Adrenal gland (tissue), 9 donors: ENCODE measurements at regions not wholly inside any gene's neighbourhood (a gene's known extent, or its start where the extent isn't known, plus 50 kb on each side); places are given as distances from the start of the nearest gene placed in this dataset.

Source experiments
- DNase-seq, 7 donors: peaks; one replicate each; pipeline ENCODE4 v3.0.0-alpha.2; 2019 to 2020
- H3K27ac ChIP-seq, 5 donors: fragments of 200-600 bp; sonication (generic) in 4 of 5; 1 replicate in 3 of 5; 2 replicates in 2 of 5; pipeline versions ENCODE4 v1.5.1 to v1.8.0; 2016 to 2020; ENCODE audit warnings: mild to moderate bottlenecking in 1 of 5
- H3K27me3 ChIP-seq: fragments of 200-600 bp; 2 replicates; pipeline ENCODE4 v1.8.0; 2021
- H3K36me3 ChIP-seq, 2 donors: fragments of 200-600 bp; replicated peaks in 1 of 2; 1 replicate in 1 of 2; 2 replicates in 1 of 2; pipeline versions ENCODE4 v1.5.1 to v1.8.0; 2018 to 2022
- H3K4me1 ChIP-seq, 2 donors: fragments of 200-600 bp; replicated peaks in 1 of 2; 1 replicate in 1 of 2; 2 replicates in 1 of 2; pipeline versions ENCODE4 v1.5.1 to v1.8.0; 2018 to 2021
- H3K4me3 ChIP-seq, 4 donors: fragments of 200-600 bp; sonication (generic) in 3 of 4; one replicate each; pipeline ENCODE4 v1.5.1; 2016 to 2018
- H3K9me3 ChIP-seq, 3 donors: fragments of 200-600 bp; sonication (generic) in 1 of 3; replicated peaks in 1 of 3; 1 replicate in 2 of 3; 2 replicates in 1 of 3; pipeline versions ENCODE4 v1.5.1 to v1.8.0; 2016 to 2021
- CTCF ChIP-seq, 6 experiments: fragments of 450-650 bp in 4 of 6; fragments of 200-600 bp in 2 of 6; sonication (generic) in 1 of 6; IDR thresholded peaks; 1 replicate in 5 of 6; 2 replicates in 1 of 6; pipeline versions ENCODE4 v1.5.1 to v1.8.0; 2016 to 2021; ENCODE audit warnings: antibody characterized with exemption in 6 of 6, mild to moderate bottlenecking in 2 of 6, moderate library complexity in 1 of 6
- POLR2A ChIP-seq, 2 donors: fragments of 450-650 bp; IDR thresholded peaks; one replicate each; pipeline ENCODE4 v1.6.1; 2017; ENCODE audit warnings: antibody characterized with exemption in 2 of 2, mild to moderate bottlenecking in 2 of 2, moderate library complexity in 1 of 2
- WGBS, 4 donors: extraction: QIAGEN DNeasy Blood & Tissue Kit in 2 of 4; methylation state at CpG; one replicate each; pipeline versions ENCODE4 v1.1.5 to v1.1.7; 2013 to 2017; 5-methylcytosine and 5-hydroxymethylcytosine counted together
- intact Hi-C, 2 donors: fragments of 100-400 bp; cut with DNase I; formaldehyde crosslinking; loops; one replicate each; pipeline versions ENCODE4 v1.14.1 to v1.15.0; 2022 to 2023
- donor health status: healthy with polysubstance abuse.
- donor health status: Bipolar disorder and iron deficiency.
- donor health status: DM: yes; HTN: yes; CAD: no.
- donor health status: DM: no; HTN: no; CAD: no.
- donor health status: DM: no; HTN: no; CAD: no.

DNA sequence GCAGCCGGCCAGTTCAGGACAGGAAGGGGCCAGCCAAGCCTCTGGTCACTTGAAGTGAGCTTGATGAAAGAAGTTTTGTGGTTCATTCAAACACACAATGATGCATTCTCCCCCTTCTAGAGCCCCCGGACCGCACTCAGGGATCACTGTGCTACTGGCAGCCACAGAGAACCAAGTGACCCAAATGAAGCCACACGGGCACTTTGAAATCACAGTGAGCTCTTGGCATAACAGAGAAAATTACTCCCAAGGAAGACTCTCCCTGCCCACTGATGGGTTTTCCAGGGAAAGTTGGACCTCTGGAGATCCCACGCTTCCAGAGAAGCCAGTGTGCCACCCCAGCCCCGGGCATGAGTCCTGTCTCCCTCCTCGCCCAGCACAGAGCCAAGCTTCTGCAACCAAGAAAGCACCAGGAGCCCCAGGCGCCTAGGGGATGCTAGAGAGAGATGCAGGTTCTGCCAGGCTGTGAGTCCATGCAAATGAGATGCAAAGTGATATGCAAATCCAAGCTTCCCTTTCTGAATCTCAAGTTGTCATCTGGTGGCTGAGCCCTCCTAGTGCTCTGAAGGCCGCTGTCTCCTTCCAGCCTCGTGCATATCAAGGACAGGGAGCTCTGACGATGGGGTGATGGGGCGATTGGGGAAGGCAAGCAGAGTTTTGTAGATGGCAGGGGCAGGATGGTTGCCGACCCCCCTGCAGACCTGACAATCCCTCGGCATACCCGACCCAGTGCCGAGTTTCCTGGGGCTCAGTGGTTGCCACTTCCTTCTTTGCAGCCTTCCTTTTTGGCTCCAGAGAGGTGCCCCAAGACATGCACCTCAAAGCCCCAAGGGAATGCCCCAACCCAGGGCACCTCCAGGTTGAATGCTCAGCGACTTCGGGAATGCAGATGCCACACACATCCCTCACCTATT is 59.7 kb upstream of the TNRC6C start:
- no peaks in the 10 kb centered on the region for H3K27me3 ChIP-seq
- no peak overlapping the region for H3K27ac ChIP-seq
- H3K36me3 ChIP-seq, result no peaks in the 10 kb centered on the region
- H3K4me3 ChIP-seq, result no peak overlapping the region
- no peaks in the 10 kb centered on the region for H3K4me1 ChIP-seq
- intact Hi-C loops, result no loop called here
- no peak for TF ChIP-seq CTCF (IDR thresholded peaks at IDR 0.05)
- no peak for TF ChIP-seq POLR2A (IDR thresholded peaks at IDR 0.05)
- DNase-seq, result no peak
- H3K9me3 ChIP-seq, result no peaks in the 10 kb centered on the region
- 70 to 80% (median 73%) methylated on average over 14 to 18 of the region's 18 CpGs for WGBS, 4 donors

- WGBS, 4 donors, result 50 to 77% (median 71%) methylated on average over 7 of the region's 7 CpGs
- no peak overlapping the region for H3K4me3 ChIP-seq
- no peak for TF ChIP-seq CTCF (IDR thresholded peaks at IDR 0.05)
- TF ChIP-seq POLR2A (IDR thresholded peaks at IDR 0.05), result no peak
- no peaks in the 10 kb centered on the region for H3K36me3 ChIP-seq
- H3K9me3 ChIP-seq, result no peaks in the 10 kb centered on the region
- intact Hi-C loops, result no loop called here
- H3K4me1 ChIP-seq, result no peaks in the 10 kb centered on the region
- no peak overlapping the region for H3K27ac ChIP-seq
- no peaks in the 10 kb centered on the region for H3K27me3 ChIP-seq
- DNase-seq, result no peak
Measured at GRCh38 chr17:77899498-77899897, 59.0 kb upstream of the TNRC6C start.

- Histone ChIP-seq H3K4me3 (no peak overlapping the region), H3K27me3 (peaks cover 7% of the 10 kb centered on the region), H3K9me3 (no peaks in the 10 kb centered on the region), H3K4me1 (no peaks in the 10 kb centered on the region), H3K36me3 (no peaks in the 10 kb centered on the region), H3K27ac (no peak overlapping the region)
- no peak for DNase-seq
- intact Hi-C loops, result no loop called here
- WGBS, 4 donors, result 84 to 100% (median 86%) methylated on average over 1 to 2 of the region's 2 CpGs; no CpG with 5 or more reads in 1 of the 4 donors
- no peak for TF ChIP-seq CTCF (IDR thresholded peaks at IDR 0.05)
Measured at GRCh38 chr17:77901481-77901880, 57.0 kb upstream of the TNRC6C start.

- no peak overlapping the region for H3K4me3 ChIP-seq
- H3K36me3 ChIP-seq, result no peaks in the 10 kb centered on the region
- DNase-seq, result no peak
- WGBS, 4 donors, result 38 to 56% (median 44%) methylated on average over 5 to 14 of the region's 14 CpGs
- no peaks in the 10 kb centered on the region for H3K9me3 ChIP-seq
- intact Hi-C loops, result no loop called here
- H3K27me3 ChIP-seq, result peaks cover 18% of the 10 kb centered on the region
- no peaks in the 10 kb centered on the region for H3K4me1 ChIP-seq
- TF ChIP-seq CTCF (IDR thresholded peaks at IDR 0.05) (no peak), POLR2A (IDR thresholded peaks at IDR 0.05) (no peak)
- no peak overlapping the region for H3K27ac ChIP-seq
Measured at GRCh38 chr17:77905266-77905665, 53.2 kb upstream of the TNRC6C start.
